ENCODE measurements at regions not wholly inside any gene's neighbourhood (a gene's known extent, or its start where the extent isn't known, plus 50 kb on each side); places are given as distances from the start of the nearest gene placed in this dataset.

- DNase-seq (ENCODE audit: low read depth, low spot score) (no peak), ATAC-seq (no peak), FAIRE-seq (no peak)
- H3K79me2 ChIP-seq (ENCODE audit: control insufficient read depth, insufficient read depth, low read length): no peaks in the 10 kb centered on the region
- H3K4me1 ChIP-seq (ENCODE audit: control insufficient read depth, insufficient read depth, low read length): no peaks in the 10 kb centered on the region
- no peaks in the 10 kb centered on the region for H3K27me3 ChIP-seq (replicated peaks in 1 of 2; ENCODE audit: control insufficient read depth in 2 of 2, insufficient read depth in 2 of 2, low read length in 1 of 2)
- no peak overlapping the region for H3K9ac ChIP-seq (ENCODE audit: control insufficient read depth, insufficient read depth, low read length)
- ChIA-PET SMC1A (ENCODE audit: uncharacterized antibody, unreplicated experiment) (no interaction called here), CTCF (interaction anchor here (0.6 kb wide), 2 partner anchors 288 to 1164 kb away, joined by 3 to 5 read pairs; no protein-coding TSS in a partner anchor), RAD21 (ENCODE audit: unreplicated experiment) (no interaction called here), POLR2A (no interaction called here)
- no peak overlapping the region for H3K4me2 ChIP-seq (ENCODE audit: control insufficient read depth, insufficient read depth)
- no peak overlapping the region for H3K4me3 ChIP-seq
- no TSS peak for BruUV-seq (replicated peaks)
- WGBS (ENCODE audit: insufficient coverage, insufficient replicate concordance, low lambda C conversion rate, missing lambda C conversion rate): 0% methylated on average over 2 of the region's 2 CpGs
- H4K20me1 ChIP-seq (ENCODE audit: control insufficient read depth, insufficient read depth): no peaks in the 10 kb centered on the region
- in situ Hi-C loops (cut with MboI): no loop called here
- no peak overlapping the region for H3K27ac ChIP-seq (ENCODE audit: control insufficient read depth, insufficient read depth)
- no peak overlapping the region for H2AFZ ChIP-seq (ENCODE audit: control insufficient read depth, low read depth, low read length)
- TF ChIP-seq E2F4 (IDR thresholded peaks at IDR 0.05; ENCODE audit: low read depth, low read length) (no peak), MYC (IDR thresholded peaks at IDR 0.05; ENCODE audit: insufficient read depth, insufficient read length, insufficient replicate concordance, low read length, severe bottlenecking) (no peak), ZSCAN29 (IDR thresholded peaks at IDR 0.05) (no peak), RAD51 (IDR thresholded peaks at IDR 0.05) (no peak), ATF3 (IDR thresholded peaks at IDR 0.05; ENCODE audit: borderline replicate concordance, extremely low read depth, low read depth, low read length) (no peak), IKZF2 (IDR thresholded peaks at IDR 0.05) (no peak), PAX5 (IDR thresholded peaks at IDR 0.05; ENCODE audit: borderline replicate concordance, low read depth, low read length) (no peak), DPF2 (IDR thresholded peaks at IDR 0.05) (no peak)
- H3K36me3 ChIP-seq (ENCODE audit: control insufficient read depth in 2 of 2, insufficient read depth in 2 of 2, low read length in 1 of 2): no peaks in the 10 kb centered on the region
- intact Hi-C loops (cut with micrococcal nuclease; ENCODE audit: unreplicated experiment): no loop called here
- H3K9me3 ChIP-seq (replicated peaks; ENCODE audit: control insufficient read depth, insufficient read depth, low read length): no peaks in the 10 kb centered on the region; the same call in 2 of the 3 replicates
Observed at GRCh38 chr16:64012166-64012565, 1109.7 kb downstream of the CDH11 start.
